ENCODE measurements at regions not wholly inside any gene's neighbourhood (a gene's known extent, or its start where the extent isn't known, plus 50 kb on each side); places are given as distances from the start of the nearest gene placed in this dataset.

DNA sequence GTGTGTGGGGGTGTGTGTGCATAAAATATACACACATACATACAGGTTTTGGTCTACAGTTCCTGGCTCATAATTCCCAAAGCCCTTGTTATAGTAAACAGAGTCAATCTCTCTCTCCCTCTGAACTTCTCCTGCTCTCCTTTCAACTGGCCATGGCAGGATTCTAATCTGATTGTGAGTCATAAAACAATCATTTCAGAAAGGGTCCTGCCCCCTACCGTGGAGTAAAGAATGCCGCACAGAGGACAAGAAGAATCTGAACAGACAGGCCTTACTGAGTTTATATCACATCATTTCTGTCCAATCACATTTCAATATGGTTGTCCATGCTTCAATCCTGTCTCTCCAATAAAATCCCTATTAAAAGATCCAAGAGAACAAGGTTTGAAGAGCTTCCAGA lies 416.9 kb downstream of the FRK start:
- TF ChIP-seq, protein P1, sequence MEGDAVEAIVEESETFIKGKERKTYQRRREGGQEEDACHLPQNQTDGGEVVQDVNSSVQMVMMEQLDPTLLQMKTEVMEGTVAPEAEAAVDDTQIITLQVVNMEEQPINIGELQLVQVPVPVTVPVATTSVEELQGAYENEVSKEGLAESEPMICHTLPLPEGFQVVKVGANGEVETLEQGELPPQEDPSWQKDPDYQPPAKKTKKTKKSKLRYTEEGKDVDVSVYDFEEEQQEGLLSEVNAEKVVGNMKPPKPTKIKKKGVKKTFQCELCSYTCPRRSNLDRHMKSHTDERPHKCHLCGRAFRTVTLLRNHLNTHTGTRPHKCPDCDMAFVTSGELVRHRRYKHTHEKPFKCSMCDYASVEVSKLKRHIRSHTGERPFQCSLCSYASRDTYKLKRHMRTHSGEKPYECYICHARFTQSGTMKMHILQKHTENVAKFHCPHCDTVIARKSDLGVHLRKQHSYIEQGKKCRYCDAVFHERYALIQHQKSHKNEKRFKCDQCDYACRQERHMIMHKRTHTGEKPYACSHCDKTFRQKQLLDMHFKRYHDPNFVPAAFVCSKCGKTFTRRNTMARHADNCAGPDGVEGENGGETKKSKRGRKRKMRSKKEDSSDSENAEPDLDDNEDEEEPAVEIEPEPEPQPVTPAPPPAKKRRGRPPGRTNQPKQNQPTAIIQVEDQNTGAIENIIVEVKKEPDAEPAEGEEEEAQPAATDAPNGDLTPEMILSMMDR (IDR thresholded peaks at IDR 0.05) = no peak
- TF ChIP-seq EZH2phosphoT487 (IDR thresholded peaks at IDR 0.05) = no peak

All from neural progenitor cell (in vitro differentiated cells).